GM23338 (cell line): ENCODE measurements at regions not wholly inside any gene's neighbourhood (a gene's known extent, or its start where the extent isn't known, plus 50 kb on each side); places are given as distances from the start of the nearest gene placed in this dataset.

Experiments
- EZH2 ChIP-seq: fragments of 200-600 bp; sonication (generic); IDR thresholded peaks from one replicate; pipeline ENCODE4 v1.8.0; 2017; ENCODE audit warnings: antibody characterized with exemption, mild to moderate bottlenecking, low read depth; ENCODE audit not compliant: unreplicated experiment
- EZH2phosphoT487 ChIP-seq: fragments of 200-600 bp; sonication (generic); IDR thresholded peaks from one replicate; pipeline ENCODE4 v1.8.1; 2018; ENCODE audit warnings: antibody characterized with exemption; ENCODE audit not compliant: unreplicated experiment
- POLR2AphosphoS5 ChIP-seq: IDR thresholded peaks from 2 replicates; pipeline ENCODE4 v1.6.1; 2016; ENCODE audit warnings: antibody characterized with exemption, low read depth
- TF ChIP-seq, protein P1 (sequence below), 2 experiments: fragments of 200-600 bp in 1 of 2; sonication (generic) in 1 of 2; conservative IDR thresholded peaks; 2 replicates each; pipeline versions ENCODE4 v1.5.1 to v1.6.1; 2016 to 2017; ENCODE audit warnings: antibody characterized with exemption in 2 of 2, low read depth in 2 of 2, mild to moderate bottlenecking in 2 of 2, moderate library complexity in 1 of 2
- TF ChIP-seq, protein P2 (sequence below): IDR thresholded peaks from one replicate; pipeline ENCODE4 v1.6.1; 2018; ENCODE audit warnings: antibody characterized with exemption; ENCODE audit not compliant: unreplicated experiment

DNA sequence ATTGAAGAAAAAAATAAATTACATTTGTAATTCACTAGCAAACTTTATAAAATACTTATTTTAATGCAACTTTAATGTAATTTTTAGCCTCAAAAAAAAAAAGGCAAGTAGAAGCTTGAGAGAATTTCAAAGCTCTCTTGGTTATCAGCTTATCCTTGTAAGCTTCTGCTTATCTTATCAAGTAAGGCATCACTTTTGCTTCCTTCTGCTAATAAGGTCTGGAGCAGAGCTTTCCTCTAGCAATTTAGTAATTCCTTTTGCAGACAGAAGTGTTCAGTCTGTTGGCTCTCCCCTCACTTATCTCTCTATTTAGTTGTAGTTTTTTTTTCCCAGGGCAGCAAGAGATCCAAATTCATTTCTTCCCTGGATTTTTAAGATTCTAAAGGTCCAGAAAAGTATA lies 525.0 kb downstream of the ISL1 start:
- no peak for TF ChIP-seq EZH2
- TF ChIP-seq POLR2AphosphoS5: no peak
- TF ChIP-seq, protein P1, sequence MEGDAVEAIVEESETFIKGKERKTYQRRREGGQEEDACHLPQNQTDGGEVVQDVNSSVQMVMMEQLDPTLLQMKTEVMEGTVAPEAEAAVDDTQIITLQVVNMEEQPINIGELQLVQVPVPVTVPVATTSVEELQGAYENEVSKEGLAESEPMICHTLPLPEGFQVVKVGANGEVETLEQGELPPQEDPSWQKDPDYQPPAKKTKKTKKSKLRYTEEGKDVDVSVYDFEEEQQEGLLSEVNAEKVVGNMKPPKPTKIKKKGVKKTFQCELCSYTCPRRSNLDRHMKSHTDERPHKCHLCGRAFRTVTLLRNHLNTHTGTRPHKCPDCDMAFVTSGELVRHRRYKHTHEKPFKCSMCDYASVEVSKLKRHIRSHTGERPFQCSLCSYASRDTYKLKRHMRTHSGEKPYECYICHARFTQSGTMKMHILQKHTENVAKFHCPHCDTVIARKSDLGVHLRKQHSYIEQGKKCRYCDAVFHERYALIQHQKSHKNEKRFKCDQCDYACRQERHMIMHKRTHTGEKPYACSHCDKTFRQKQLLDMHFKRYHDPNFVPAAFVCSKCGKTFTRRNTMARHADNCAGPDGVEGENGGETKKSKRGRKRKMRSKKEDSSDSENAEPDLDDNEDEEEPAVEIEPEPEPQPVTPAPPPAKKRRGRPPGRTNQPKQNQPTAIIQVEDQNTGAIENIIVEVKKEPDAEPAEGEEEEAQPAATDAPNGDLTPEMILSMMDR (conservative IDR thresholded peaks at IDR 0.05; ENCODE audit: low read depth in 2 of 2): no peak
- TF ChIP-seq EZH2phosphoT487: no peak
- TF ChIP-seq, protein P2, sequence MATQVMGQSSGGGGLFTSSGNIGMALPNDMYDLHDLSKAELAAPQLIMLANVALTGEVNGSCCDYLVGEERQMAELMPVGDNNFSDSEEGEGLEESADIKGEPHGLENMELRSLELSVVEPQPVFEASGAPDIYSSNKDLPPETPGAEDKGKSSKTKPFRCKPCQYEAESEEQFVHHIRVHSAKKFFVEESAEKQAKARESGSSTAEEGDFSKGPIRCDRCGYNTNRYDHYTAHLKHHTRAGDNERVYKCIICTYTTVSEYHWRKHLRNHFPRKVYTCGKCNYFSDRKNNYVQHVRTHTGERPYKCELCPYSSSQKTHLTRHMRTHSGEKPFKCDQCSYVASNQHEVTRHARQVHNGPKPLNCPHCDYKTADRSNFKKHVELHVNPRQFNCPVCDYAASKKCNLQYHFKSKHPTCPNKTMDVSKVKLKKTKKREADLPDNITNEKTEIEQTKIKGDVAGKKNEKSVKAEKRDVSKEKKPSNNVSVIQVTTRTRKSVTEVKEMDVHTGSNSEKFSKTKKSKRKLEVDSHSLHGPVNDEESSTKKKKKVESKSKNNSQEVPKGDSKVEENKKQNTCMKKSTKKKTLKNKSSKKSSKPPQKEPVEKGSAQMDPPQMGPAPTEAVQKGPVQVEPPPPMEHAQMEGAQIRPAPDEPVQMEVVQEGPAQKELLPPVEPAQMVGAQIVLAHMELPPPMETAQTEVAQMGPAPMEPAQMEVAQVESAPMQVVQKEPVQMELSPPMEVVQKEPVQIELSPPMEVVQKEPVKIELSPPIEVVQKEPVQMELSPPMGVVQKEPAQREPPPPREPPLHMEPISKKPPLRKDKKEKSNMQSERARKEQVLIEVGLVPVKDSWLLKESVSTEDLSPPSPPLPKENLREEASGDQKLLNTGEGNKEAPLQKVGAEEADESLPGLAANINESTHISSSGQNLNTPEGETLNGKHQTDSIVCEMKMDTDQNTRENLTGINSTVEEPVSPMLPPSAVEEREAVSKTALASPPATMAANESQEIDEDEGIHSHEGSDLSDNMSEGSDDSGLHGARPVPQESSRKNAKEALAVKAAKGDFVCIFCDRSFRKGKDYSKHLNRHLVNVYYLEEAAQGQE: no peak
